ENCODE measurements at regions not wholly inside any gene's neighbourhood (a gene's known extent, or its start where the extent isn't known, plus 50 kb on each side); places are given as distances from the start of the nearest gene placed in this dataset.

DNA sequence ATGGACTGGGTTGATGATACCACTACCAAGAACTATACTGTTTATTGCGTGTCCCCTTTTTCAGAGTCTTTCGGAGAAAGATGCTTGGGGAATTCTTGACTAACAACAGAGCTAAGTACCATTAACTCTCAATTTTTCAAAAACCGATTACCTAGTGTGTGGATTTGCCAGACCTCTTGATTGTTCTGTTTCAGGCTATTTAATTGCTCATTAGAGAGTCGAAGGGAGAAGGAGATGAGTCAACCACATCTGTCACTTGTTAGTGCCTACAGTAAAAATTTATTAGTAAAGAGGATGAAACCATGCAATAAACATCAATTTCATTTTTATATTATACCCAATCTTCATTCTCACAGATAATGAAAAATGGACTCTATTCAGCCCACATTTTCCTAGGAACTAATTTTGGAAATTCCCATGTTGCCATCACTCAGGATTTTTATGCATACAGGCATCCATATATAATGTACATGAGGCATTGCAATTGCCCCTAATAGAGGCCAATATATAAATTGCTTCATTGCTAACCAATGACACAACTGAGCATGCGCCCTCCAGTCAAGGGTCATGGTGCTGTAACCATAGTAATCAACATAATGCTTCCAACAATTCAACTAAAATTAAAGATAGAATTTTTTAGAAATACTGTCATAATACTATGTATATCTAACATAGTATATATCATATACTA is 541.7 kb downstream of the TBL1XR1 start (continued):
- TF ChIP-seq, protein P1, sequence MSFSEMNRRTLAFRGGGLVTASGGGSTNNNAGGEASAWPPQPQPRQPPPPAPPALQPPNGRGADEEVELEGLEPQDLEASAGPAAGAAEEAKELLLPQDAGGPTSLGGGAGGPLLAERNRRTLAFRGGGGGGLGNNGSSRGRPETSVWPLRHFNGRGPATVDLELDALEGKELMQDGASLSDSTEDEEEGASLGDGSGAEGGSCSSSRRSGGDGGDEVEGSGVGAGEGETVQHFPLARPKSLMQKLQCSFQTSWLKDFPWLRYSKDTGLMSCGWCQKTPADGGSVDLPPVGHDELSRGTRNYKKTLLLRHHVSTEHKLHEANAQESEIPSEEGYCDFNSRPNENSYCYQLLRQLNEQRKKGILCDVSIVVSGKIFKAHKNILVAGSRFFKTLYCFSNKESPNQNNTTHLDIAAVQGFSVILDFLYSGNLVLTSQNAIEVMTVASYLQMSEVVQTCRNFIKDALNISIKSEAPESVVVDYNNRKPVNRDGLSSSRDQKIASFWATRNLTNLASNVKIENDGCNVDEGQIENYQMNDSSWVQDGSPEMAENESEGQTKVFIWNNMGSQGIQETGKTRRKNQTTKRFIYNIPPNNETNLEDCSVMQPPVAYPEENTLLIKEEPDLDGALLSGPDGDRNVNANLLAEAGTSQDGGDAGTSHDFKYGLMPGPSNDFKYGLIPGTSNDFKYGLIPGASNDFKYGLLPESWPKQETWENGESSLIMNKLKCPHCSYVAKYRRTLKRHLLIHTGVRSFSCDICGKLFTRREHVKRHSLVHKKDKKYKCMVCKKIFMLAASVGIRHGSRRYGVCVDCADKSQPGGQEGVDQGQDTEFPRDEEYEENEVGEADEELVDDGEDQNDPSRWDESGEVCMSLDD (CRISPR knock-in tag; IDR thresholded peaks at IDR 0.05; ENCODE audit: borderline replicate concordance), result no peak
- TF ChIP-seq CEBPG (CRISPR knock-in tag; IDR thresholded peaks at IDR 0.05), result no peak

DNA sequence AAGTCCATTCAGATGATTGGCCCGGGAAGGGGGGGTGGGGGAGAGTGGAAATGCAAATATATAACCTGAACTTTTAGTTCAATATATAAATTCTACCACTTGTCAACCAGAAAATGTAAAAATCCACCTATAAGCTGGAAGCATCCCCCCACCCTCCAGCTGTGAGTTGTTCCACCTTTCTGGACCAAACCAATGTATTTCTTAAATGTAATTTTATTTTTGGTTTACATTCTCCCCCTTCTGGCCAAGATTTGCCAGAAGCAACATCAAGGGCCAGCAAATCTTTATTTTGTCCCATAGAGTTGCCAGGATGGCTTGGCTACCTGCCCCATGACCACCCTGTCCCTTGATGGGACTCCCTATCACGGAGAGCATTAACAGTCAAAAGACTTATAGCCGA is 545.7 kb downstream of the TBL1XR1 start:
- Histone ChIP-seq H3K4me2 (ENCODE audit: low read depth, low read length) (no peak overlapping the region), H3K27ac (ENCODE audit: extremely low read length, insufficient read depth, low read length) (no peak overlapping the region), H3K79me2 (ENCODE audit: insufficient read depth, low read length) (no peaks in the 10 kb centered on the region), H2AFZ (ENCODE audit: low read length) (no peak overlapping the region), H3K4me3 (replicated peaks in 1 of 3; ENCODE audit: insufficient read depth in 1 of 3, low read depth in 2 of 3, low read length in 3 of 3) (no peak overlapping the region), H3K27me3 (ENCODE audit: control insufficient read depth in 1 of 2, insufficient read depth in 2 of 2, low read length in 2 of 2) (no peaks in the 10 kb centered on the region), H3K4me1 (ENCODE audit: insufficient read depth, low read length) (no peaks in the 10 kb centered on the region), H3K9ac (ENCODE audit: insufficient read depth, low read depth, low read length) (no peak overlapping the region), H3K36me3 (replicated peaks in 1 of 2; ENCODE audit: control insufficient read depth in 1 of 2, insufficient read depth in 2 of 2, low read length in 2 of 2) (no peaks in the 10 kb centered on the region), H4K20me1 (ENCODE audit: insufficient read depth, low read length) (no peaks in the 10 kb centered on the region), H3K9me3 (ENCODE audit: low read length) (no peaks in the 10 kb centered on the region)
- intact Hi-C loops (cut with micrococcal nuclease; ENCODE audit: unreplicated experiment), result no loop called here
- 7% methylated on average over 3 of the region's 3 CpGs for WGBS (ENCODE audit: low lambda C conversion rate)
- DNase-seq (ENCODE audit: low spot score) (no peak), ATAC-seq (no peak), FAIRE-seq (no peak)
- ChIA-PET POLR2A (no interaction called here), CTCF (ENCODE audit: low intra/inter-chr PET ratio, low total read pairs) (no interaction called here)
- BruUV-seq (replicated peaks), result no TSS peak
- in situ Hi-C loops (cut with HindIII; ENCODE audit: extremely low pct_ligation_motif_present, low pct_unique_long_range_greater_than_20kb), result no loop called here
- TF ChIP-seq ZNF550 (CRISPR knock-in tag; IDR thresholded peaks at IDR 0.05; ENCODE audit: borderline replicate concordance), result no peak
- TF ChIP-seq CREM (IDR thresholded peaks at IDR 0.05), result no peak
- TF ChIP-seq CREM (CRISPR knock-in tag; IDR thresholded peaks at IDR 0.05), result no peak
- no peak for TF ChIP-seq KAT7 (CRISPR knock-in tag; IDR thresholded peaks at IDR 0.05; ENCODE audit: borderline replicate concordance)
- no peak for TF ChIP-seq RFX3 (CRISPR knock-in tag; IDR thresholded peaks at IDR 0.05)
- no peak for TF ChIP-seq TGIF2 (CRISPR knock-in tag; IDR thresholded peaks at IDR 0.05)
- TF ChIP-seq ZNF24 (IDR thresholded peaks at IDR 0.05), result no peak
- no peak for TF ChIP-seq ZNF431 (CRISPR knock-in tag; IDR thresholded peaks at IDR 0.05; ENCODE audit: borderline replicate concordance, low read depth)
- TF ChIP-seq ZBTB42 (CRISPR knock-in tag; IDR thresholded peaks at IDR 0.05), result no peak
- no peak for TF ChIP-seq ZNF33A (CRISPR knock-in tag; IDR thresholded peaks at IDR 0.05; ENCODE audit: borderline replicate concordance)
- no peak for TF ChIP-seq ZNF879 (CRISPR knock-in tag; IDR thresholded peaks at IDR 0.05)
- no peak for TF ChIP-seq SIN3B (IDR thresholded peaks at IDR 0.05; ENCODE audit: low read length)
- TF ChIP-seq ZNF644 (CRISPR knock-in tag; IDR thresholded peaks at IDR 0.05; ENCODE audit: low read depth), result no peak
- TF ChIP-seq MEIS2 (CRISPR knock-in tag; IDR thresholded peaks at IDR 0.05), result no peak
- no peak for TF ChIP-seq ARNT2 (CRISPR knock-in tag; IDR thresholded peaks at IDR 0.05; ENCODE audit: low read depth)
- no peak for TF ChIP-seq ZFP36 (IDR thresholded peaks at IDR 0.05; ENCODE audit: borderline replicate concordance, low read depth, low read length, partially characterized antibody)
- TF ChIP-seq, protein P2, sequence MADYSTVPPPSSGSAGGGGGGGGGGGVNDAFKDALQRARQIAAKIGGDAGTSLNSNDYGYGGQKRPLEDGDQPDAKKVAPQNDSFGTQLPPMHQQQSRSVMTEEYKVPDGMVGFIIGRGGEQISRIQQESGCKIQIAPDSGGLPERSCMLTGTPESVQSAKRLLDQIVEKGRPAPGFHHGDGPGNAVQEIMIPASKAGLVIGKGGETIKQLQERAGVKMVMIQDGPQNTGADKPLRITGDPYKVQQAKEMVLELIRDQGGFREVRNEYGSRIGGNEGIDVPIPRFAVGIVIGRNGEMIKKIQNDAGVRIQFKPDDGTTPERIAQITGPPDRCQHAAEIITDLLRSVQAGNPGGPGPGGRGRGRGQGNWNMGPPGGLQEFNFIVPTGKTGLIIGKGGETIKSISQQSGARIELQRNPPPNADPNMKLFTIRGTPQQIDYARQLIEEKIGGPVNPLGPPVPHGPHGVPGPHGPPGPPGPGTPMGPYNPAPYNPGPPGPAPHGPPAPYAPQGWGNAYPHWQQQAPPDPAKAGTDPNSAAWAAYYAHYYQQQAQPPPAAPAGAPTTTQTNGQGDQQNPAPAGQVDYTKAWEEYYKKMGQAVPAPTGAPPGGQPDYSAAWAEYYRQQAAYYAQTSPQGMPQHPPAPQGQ (CRISPR knock-in tag; IDR thresholded peaks at IDR 0.05; ENCODE audit: borderline replicate concordance), result no peak
- no peak for TF ChIP-seq EHMT2 (IDR thresholded peaks at IDR 0.05; ENCODE audit: borderline replicate concordance, low read depth, low read length)
